Tibial nerve (tissue), 4 donors: ENCODE measurements at regions not wholly inside any gene's neighbourhood (a gene's known extent, or its start where the extent isn't known, plus 50 kb on each side); places are given as distances from the start of the nearest gene placed in this dataset.

Experiments
- CTCF ChIP-seq, 5 experiments: fragments of 200-600 bp in 3 of 5; fragments of 450-650 bp in 2 of 5; sonication (generic) in 3 of 5; IDR thresholded peaks; one replicate each; pipeline ENCODE4 v1.5.1; 2016 to 2019; ENCODE audit warnings: antibody characterized with exemption in 5 of 5, mild to moderate bottlenecking in 3 of 5, moderate library complexity in 2 of 5
- EP300 ChIP-seq, 2 donors: sonication (generic); formaldehyde crosslinking; IDR thresholded peaks; one replicate each; pipeline ENCODE4 v1.6.1; 2017; ENCODE audit warnings: antibody characterized with exemption in 2 of 2, mild to moderate bottlenecking in 1 of 2

DNA sequence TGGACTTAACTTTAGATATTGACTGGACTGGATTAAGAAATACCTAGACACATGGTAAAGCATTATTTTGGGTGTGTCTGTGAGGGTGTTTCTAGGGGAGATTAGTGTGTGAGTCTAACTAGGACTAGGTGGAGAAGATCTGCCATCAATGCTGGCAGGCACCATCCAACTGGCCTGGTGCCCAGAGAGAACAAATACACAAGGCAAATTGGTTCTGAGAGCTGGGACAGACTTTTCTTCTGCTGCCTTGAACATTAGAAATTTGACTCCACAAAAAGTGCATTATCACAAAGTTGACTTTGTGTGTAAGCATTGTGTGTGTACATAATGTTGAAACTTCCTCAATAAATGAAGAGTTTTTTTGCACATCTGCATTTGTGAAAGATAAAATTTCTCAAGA, 522.1 kb downstream of the SUCLA2 start:
- TF ChIP-seq CTCF (IDR thresholded peaks at IDR 0.05) (no peak), EP300 (IDR thresholded peaks at IDR 0.05) (no peak)
